Nephron (organoid): ENCODE measurements at regions not wholly inside any gene's neighbourhood (a gene's known extent, or its start where the extent isn't known, plus 50 kb on each side); places are given as distances from the start of the nearest gene placed in this dataset.

ENCODE experiments used
- H3K27ac Mint-ChIP-seq, 3 experiments: 2 replicates each; pipeline ENCODE4 v1.8.0; 2020; ENCODE audit warnings: mixed read lengths in 3 of 3, mild to moderate bottlenecking in 2 of 3, moderate library complexity in 1 of 3
- H3K27me3 Mint-ChIP-seq: 2 replicates; pipeline ENCODE4 v1.8.0; 2021; ENCODE audit warnings: low read depth, mild to moderate bottlenecking, moderate library complexity, mixed read lengths
- H3K36me3 Mint-ChIP-seq: 2 replicates; pipeline ENCODE4 v1.8.0; 2020; ENCODE audit warnings: low read depth, mixed read lengths
- H3K4me1 Mint-ChIP-seq: 2 replicates; pipeline ENCODE4 v1.8.0; 2020; ENCODE audit warnings: mixed read lengths
- H3K4me3 Mint-ChIP-seq, 3 experiments: 2 replicates each; pipeline ENCODE4 v1.8.0; 2020; ENCODE audit warnings: mild to moderate bottlenecking in 3 of 3, mixed read lengths in 3 of 3, moderate library complexity in 2 of 3
- H3K9me3 Mint-ChIP-seq: 2 replicates; pipeline ENCODE4 v1.8.0; 2020; ENCODE audit warnings: mixed read lengths
- CTCF ChIP-seq, 3 experiments: fragments of 200-600 bp; sonication (generic); IDR thresholded peaks; one replicate each; pipeline ENCODE4 v1.5.0; 2021; ENCODE audit warnings: antibody characterized with exemption in 3 of 3; ENCODE audit not compliant: unreplicated experiment in 3 of 3

GRCh38 chr5:86866036-86866435 is 248.3 kb downstream of the COX7C start:
- Mint-ChIP-seq H3K4me3 (no peak overlapping the region), H3K27ac (no peak overlapping the region), H3K4me1 (peaks cover 20% of the 10 kb centered on the region), H3K27me3 (no peaks in the 10 kb centered on the region), H3K9me3 (no peaks in the 10 kb centered on the region), H3K36me3 (no peaks in the 10 kb centered on the region)
- TF ChIP-seq CTCF (IDR thresholded peaks at IDR 0.05; ENCODE audit: unreplicated experiment in 3 of 3), result no peak

- TF ChIP-seq CTCF (IDR thresholded peaks at IDR 0.05; ENCODE audit: unreplicated experiment in 3 of 3), result no peak
- Mint-ChIP-seq H3K4me1 (peaks cover 8% of the 10 kb centered on the region), H3K27ac (no peak overlapping the region), H3K9me3 (no peaks in the 10 kb centered on the region), H3K36me3 (no peaks in the 10 kb centered on the region), H3K4me3 (no peak overlapping the region), H3K27me3 (no peaks in the 10 kb centered on the region)
Measured at GRCh38 chr5:86869268-86869667, 251.5 kb downstream of the COX7C start.

- Mint-ChIP-seq H3K27me3 (no peaks in the 10 kb centered on the region), H3K36me3 (no peaks in the 10 kb centered on the region), H3K4me1 (no peaks in the 10 kb centered on the region), H3K27ac (no peak overlapping the region), H3K9me3 (no peaks in the 10 kb centered on the region), H3K4me3 (no peak overlapping the region)
- TF ChIP-seq CTCF (IDR thresholded peaks at IDR 0.05; ENCODE audit: unreplicated experiment in 3 of 3), result no peak
Measured at GRCh38 chr5:86875539-86875938, 257.8 kb downstream of the COX7C start.

- no peaks in the 10 kb centered on the region for H3K27me3 Mint-ChIP-seq
- H3K27ac Mint-ChIP-seq, result no peak overlapping the region
- TF ChIP-seq CTCF (IDR thresholded peaks at IDR 0.05; ENCODE audit: unreplicated experiment in 3 of 3), result no peak
- no peak overlapping the region for H3K4me3 Mint-ChIP-seq
- no peaks in the 10 kb centered on the region for H3K36me3 Mint-ChIP-seq
- H3K4me1 Mint-ChIP-seq, result no peaks in the 10 kb centered on the region
- H3K9me3 Mint-ChIP-seq, result no peaks in the 10 kb centered on the region
Measured at GRCh38 chr5:86878250-86878649, 260.5 kb downstream of the COX7C start.

- no peaks in the 10 kb centered on the region for H3K27me3 Mint-ChIP-seq
- no peak for TF ChIP-seq CTCF (IDR thresholded peaks at IDR 0.05; ENCODE audit: unreplicated experiment in 3 of 3)
- no peak overlapping the region for H3K27ac Mint-ChIP-seq
- H3K4me1 Mint-ChIP-seq, result no peaks in the 10 kb centered on the region
- H3K36me3 Mint-ChIP-seq, result no peaks in the 10 kb centered on the region
- H3K9me3 Mint-ChIP-seq, result no peaks in the 10 kb centered on the region
- H3K4me3 Mint-ChIP-seq, result no peak overlapping the region
Measured at GRCh38 chr5:86879086-86879485, 261.3 kb downstream of the COX7C start.

GRCh38 chr5:86880344-86880743 is 262.6 kb downstream of the COX7C start:
- H3K4me3 Mint-ChIP-seq, result no peak overlapping the region
- H3K9me3 Mint-ChIP-seq, result no peaks in the 10 kb centered on the region
- no peak overlapping the region for H3K27ac Mint-ChIP-seq
- no peaks in the 10 kb centered on the region for H3K27me3 Mint-ChIP-seq
- H3K4me1 Mint-ChIP-seq, result no peaks in the 10 kb centered on the region
- TF ChIP-seq CTCF (IDR thresholded peaks at IDR 0.05; ENCODE audit: unreplicated experiment in 3 of 3), result no peak
- no peaks in the 10 kb centered on the region for H3K36me3 Mint-ChIP-seq
